ENCODE measurements at regions not wholly inside any gene's neighbourhood (a gene's known extent, or its start where the extent isn't known, plus 50 kb on each side); places are given as distances from the start of the nearest gene placed in this dataset.

- TF ChIP-seq ZNF664 (tag by site-specific recombination; IDR thresholded peaks at IDR 0.05) (no peak), BCL11B (tag by site-specific recombination; IDR thresholded peaks at IDR 0.05; ENCODE audit: low read depth) (no peak), PATZ1 (tag by site-specific recombination; IDR thresholded peaks at IDR 0.05) (no peak), TCF7L2 (IDR thresholded peaks at IDR 0.05; ENCODE audit: borderline replicate concordance, low read depth, low read length) (no peak), CTCF (tag by site-specific recombination; IDR thresholded peaks at IDR 0.05) (no peak)
These were observed 315.8 kb downstream of the BCL11B start for GRCh38 chr14:98956181-98956580.
